ENCODE measurements at regions not wholly inside any gene's neighbourhood (a gene's known extent, or its start where the extent isn't known, plus 50 kb on each side); places are given as distances from the start of the nearest gene placed in this dataset.
"Not testable (repeated sequence)": the region's sequence is repeated elsewhere in the genome, so short reads cannot be mapped to it uniquely, and the experiment has no call there.

- not testable (repeated sequence) for DNase-seq
Measured at GRCh38 chr12:84018556-84019179, 893.9 kb downstream of the SLC6A15 start.

GRCh38 chr12:84016956-84017355 is 895.6 kb downstream of the SLC6A15 start:
- no peak for DNase-seq

GRCh38 chr12:83997423-83997822 is 915.2 kb downstream of the SLC6A15 start:
- DNase-seq: no peak

GRCh38 chr12:83996671-83997070 is 915.9 kb downstream of the SLC6A15 start:
- no peak for DNase-seq

- no peak for DNase-seq
Measured at GRCh38 chr12:83985084-83985483, 927.5 kb downstream of the SLC6A15 start.

- DNase-seq: no peak
Measured at GRCh38 chr12:83980398-83980797, 932.2 kb downstream of the SLC6A15 start.

- DNase-seq: no peak
Measured at GRCh38 chr12:83979785-83980184, 932.8 kb downstream of the SLC6A15 start.

GRCh38 chr12:83971781-83972180 is 940.8 kb downstream of the SLC6A15 start:
- no peak for DNase-seq

GRCh38 chr12:83960767-83961166 is 951.8 kb downstream of the SLC6A15 start:
- no peak for DNase-seq

- no peak for DNase-seq
Measured at GRCh38 chr12:83958997-83959396, 953.6 kb downstream of the SLC6A15 start.

GRCh38 chr12:83954956-83955601 is 957.5 kb downstream of the SLC6A15 start:
- no peak for DNase-seq

GRCh38 chr12:83954071-83954789 is 958.4 kb downstream of the SLC6A15 start:
- no peak for DNase-seq

GRCh38 chr12:83945871-83946270 is 966.7 kb downstream of the SLC6A15 start:
- DNase-seq: no peak

GRCh38 chr12:83939718-83940117 is 972.9 kb downstream of the SLC6A15 start:
- no peak for DNase-seq

- no peak for DNase-seq
Measured at GRCh38 chr12:83933615-83934014, 979.0 kb downstream of the SLC6A15 start.

- no peak for DNase-seq
Measured at GRCh38 chr12:83932011-83932410, 980.6 kb downstream of the SLC6A15 start.

- DNase-seq: no peak
Measured at GRCh38 chr12:83931451-83931850, 981.1 kb downstream of the SLC6A15 start.

- not testable (repeated sequence) for DNase-seq
Measured at GRCh38 chr12:83929792-83930191, 982.8 kb downstream of the SLC6A15 start.

- DNase-seq: no peak
Measured at GRCh38 chr12:83920821-83921547, 991.6 kb downstream of the SLC6A15 start.

- no peak for DNase-seq
Measured at GRCh38 chr12:83919081-83919480, 993.5 kb downstream of the SLC6A15 start.

- DNase-seq: no peak
Measured at GRCh38 chr12:83904175-83904574, 1008.4 kb downstream of the SLC6A15 start.

GRCh38 chr12:83896416-83896815 is 1016.2 kb downstream of the SLC6A15 start:
- no peak for DNase-seq

- DNase-seq: no peak
Measured at GRCh38 chr12:83893101-83893500, 1019.5 kb downstream of the SLC6A15 start.

GRCh38 chr12:83889745-83890144 is 1022.9 kb downstream of the SLC6A15 start:
- no peak for DNase-seq
